RPMI7951 (cell line): ENCODE measurements at regions not wholly inside any gene's neighbourhood (a gene's known extent, or its start where the extent isn't known, plus 50 kb on each side); places are given as distances from the start of the nearest gene placed in this dataset.
A peak's percentile ranks its signal among the peaks of the same experiment; 100 is the strongest.

ENCODE experiments used
- DNase-seq: peaks from one replicate; pipeline ENCODE4 v3.0.0-alpha.2; 2012; ENCODE audit warnings: low read depth

DNA sequence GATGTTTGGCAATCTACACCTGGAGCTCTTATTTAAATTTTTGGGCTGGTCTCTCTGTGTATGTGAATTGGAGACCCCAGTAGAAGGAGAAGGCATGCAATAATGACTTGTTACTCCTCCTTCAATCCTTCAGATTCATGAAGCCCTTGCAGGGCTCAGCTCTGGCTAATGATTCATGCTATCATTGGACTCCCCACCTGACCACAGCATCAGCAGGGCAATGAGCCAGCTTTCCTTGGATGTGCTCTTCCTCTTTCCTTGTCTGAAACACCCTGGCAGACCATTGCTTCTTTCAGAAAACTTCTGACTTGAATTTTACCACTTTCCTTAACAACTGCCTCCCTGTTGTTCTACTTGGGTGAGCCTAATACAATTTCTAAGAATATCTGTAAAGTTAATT is 1019.2 kb downstream of the AACS start:
- DNase-seq, result peak; percentile 20

DNA sequence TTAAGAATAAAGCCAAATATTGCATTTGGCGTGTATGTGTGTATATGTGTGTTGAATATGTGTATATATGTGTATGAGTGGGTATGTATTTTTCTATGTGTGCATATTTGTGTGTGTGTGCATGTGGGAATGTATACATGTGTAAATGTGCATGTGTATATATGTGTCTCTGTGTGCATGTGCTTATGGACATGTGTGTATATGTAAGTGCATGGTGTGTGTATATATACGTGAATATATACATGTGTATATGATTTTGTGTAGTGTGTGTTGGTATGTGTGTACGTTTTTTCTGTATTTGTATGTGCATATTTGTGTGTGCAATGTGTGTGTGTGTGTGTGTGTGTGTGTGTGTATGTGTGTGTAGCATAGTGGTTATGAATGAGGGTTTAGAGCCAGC is 1021.0 kb downstream of the AACS start:
- DNase-seq, result no peak

DNA sequence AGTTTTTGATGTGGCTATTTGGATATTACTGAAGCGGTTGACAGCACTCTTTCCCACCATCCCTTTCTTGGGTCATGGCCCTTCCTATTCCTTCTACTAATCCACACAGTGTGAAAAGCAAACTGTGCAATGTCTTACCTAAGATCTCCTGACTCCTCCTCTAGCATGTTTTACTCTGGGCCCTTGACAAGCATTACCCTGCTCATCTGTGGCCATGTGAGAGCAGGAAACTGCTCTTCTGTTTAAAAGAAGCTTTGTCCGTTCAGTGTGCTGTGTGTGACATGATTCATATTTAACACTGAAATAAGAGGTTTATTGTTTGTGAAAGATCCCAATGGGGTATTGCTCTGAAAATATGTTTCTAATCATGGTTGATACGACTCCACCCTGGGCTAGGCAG is 1022.5 kb downstream of the AACS start:
- no peak for DNase-seq

DNA sequence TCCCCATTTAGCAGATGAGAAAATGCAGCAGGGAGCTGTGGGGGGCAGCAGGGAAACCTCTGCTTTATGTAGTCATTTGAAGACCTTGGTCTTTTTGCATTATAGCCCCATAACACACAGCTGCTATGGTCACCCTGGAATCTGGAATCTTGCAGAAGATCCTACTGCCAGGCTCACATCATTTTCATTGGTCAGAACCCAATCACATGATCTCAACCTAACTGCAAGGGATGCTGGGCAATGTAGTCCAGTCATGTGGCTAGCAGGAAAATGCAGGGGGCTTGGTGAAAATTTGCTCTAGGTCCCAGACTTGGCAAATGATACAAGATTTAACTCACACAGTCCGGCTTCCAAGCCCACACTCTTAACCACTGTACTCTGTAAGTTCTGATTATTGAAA is 1028.7 kb downstream of the AACS start:
- peak; percentile 8 for DNase-seq

DNA sequence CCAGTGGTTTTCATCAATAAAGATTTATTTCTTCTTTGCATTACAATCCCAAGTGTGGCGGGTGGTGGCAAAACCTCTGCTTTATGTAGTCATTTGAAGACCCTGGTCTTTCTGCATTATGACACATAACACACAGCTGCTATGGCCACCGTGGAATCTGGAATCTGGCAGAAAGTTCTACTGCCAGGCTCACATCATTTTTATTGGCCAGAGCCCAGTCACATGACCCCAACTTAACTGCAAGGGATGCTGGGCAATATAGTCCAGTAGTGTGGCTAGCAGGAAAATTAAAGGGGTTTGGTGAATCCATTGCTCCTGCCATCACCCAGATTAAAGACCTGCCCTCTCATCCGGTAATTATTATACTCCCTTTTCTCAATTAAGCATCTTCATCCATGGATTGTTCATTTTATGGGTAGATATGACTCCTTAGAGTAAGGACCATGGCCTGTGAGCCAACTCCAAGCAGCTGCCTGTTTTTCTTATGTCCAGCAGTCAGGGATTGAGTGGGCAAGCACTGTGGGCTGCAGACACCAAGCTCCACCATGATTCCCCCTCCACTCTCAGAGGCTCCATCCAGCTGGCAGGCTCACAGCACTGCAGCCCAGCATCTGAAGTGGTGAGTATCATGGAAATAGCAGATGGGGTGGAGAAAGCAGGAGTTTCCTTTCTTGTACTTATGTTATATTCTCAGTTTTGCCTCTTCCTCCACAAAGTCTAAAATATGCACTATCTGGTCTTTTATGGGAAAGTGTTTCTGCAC is 1030.7 kb downstream of the AACS start:
- DNase-seq, result no peak

DNA sequence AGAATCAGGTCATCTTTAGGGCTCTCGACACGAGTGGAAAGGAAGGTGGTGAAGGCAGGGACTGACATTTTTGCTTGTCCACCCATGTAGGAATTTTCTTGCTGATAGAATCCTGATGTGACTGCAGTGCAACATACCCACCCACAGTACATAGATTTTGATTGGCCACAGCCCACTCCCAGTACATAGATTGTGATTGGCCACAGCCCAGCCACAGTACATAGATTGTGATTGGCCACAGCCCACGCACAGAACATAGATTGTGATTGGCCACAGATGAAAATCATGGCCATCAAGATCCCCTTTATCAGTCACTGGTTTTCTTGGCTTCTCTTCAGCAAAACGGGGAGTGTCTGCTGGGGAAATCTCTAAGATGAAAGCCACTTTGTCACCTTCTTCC is 1041.5 kb downstream of the AACS start:
- DNase-seq, result no peak

DNA sequence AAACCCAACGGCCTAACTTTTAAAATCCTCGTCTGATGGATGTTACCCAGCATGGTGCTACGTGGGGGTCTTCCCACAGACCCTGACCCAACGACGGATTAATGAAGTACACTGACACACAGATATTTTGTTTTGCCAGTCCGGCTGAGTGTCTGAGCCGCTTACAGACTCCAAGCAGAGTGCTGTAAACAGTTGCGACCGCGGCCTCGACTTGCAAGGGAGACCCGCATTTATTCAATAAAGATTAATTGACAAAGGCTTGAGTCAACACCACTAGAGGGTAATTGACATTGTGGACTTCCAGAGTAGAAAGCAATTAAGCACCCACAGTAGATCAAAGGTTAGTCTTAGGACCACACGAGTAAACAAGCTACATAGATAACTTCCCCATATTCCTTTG is 1042.4 kb downstream of the AACS start:
- no peak for DNase-seq

DNA sequence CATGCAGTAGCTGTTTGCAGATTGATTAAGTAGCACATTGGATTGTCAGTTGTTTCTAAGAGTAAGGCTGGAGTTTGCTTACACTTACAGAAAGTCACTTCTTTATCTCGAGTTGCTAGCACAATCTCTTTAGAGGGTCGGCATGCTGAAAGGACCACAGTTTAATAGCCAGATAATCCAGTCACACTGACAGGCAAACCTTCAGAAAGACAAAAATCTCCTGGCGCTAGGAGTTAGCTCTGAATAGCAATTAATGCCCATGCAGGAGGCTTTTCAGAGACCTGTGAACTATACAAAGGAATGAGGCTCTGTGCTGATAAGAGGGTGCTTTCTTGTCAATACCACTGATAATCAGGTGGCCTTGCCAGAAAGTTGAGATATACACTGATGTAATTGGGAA is 1043.0 kb downstream of the AACS start:
- no peak for DNase-seq

DNA sequence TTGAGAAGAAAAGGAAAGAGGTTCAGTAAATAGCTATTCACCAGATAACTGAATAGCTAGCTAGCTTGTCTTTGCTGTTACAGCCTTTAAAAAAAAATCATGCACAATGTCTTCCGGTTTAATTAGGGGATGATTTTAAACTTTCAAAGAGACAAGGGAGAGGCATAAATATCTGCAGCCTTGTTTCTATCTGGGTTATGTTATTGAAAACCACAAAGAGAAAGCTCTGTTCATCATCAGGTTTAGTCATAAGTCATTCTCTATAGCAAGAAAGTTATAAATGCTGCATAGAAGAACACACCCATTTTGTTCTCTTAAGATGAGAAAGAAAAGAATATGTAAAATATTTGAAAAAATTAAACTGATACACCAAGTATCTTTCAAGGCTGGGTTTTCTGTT is 1046.9 kb downstream of the AACS start:
- no peak for DNase-seq

DNA sequence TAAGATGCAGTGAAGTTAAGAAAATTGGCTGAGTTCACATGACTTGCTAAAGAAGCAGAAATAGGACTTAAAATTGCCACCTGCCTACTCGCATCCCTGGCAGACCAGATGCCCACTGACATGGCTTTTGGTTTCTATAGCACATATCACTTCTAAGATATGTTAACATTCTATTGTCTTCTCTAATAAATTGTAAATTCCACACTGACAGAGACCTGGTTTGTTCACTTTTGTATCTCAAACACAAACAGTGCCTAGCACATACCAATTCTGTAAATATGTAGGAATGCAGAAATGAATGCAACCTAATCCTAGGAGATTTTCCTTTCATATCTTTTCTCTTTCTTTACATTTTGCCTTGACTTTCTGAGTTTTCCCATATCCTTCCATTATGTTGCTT is 1047.6 kb downstream of the AACS start:
- DNase-seq, result no peak

DNA sequence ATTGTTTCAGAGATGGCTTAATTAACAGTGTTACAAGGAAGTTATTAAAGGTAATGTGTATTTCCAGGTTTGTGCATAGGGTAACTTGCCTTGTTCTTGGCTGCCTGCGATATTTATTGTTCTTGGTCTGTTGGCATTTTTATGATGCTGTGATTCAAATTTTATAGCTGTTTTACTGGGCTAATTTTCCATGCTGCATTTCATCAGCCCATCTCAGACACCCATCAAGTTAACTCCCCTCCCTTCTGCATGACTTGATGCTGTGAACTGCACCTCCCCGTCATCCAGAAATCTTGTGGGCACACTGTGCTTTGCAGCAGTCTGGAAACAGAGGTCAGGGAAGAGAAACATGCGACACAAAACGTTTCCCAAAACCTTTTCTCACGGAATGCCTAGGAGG is 1049.2 kb downstream of the AACS start:
- no peak for DNase-seq

DNA sequence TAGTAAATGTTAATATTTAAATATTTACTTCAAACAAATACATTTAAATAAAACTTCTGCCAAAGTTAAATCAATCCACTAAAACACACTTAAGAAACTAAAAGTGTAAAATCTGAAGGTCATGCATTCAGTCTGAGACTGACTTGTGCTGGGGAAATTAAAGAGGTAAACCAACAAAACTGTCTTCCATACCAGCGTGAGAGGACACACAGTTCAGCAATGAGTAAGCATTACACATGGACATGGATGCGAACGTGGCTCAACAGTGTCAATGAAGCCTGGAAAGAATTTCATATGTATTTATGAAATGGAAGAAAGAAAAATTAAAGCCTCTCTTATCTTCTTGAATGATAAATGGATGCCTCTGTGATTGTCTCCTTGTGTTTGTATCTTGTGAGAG is 1052.3 kb downstream of the AACS start:
- no peak for DNase-seq

DNA sequence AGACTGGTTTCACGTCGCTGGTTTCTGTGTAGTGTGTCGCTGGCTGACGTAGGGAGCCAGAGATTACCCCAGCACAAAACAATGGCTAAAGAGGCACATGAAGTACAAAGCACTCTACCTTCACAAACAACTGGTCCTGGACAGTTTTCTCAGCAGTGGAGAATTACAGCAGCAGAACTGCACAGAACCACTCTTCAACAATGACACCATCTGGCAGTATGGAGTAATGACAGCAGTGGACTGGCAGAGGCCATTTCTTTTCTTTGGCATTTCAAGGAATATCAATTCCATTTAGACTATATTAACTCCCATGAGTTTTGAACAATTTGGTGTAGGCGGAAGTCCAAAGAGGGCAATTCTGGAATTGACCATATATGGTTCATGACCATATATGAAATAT is 1074.1 kb downstream of the AACS start:
- no peak for DNase-seq

DNA sequence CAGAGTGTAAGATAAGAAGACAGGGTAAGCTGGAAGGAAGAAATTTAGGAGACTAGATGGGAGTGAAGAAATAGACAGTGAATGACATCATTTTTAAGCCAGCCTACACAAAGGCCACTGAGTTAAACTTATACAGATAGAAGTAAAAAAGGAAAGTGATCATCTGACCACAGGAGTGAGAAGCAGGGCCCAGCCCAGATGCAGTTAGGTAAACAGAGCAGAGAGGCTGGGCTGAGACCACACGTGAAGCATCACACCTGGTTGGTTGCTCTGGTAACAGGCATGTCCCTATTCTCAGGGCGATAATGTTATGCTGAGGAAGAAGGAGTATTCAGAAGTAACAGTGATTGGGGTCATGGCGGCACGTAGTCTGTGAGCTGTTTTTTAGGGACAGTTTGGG is 1079.4 kb downstream of the AACS start:
- DNase-seq, result no peak

DNA sequence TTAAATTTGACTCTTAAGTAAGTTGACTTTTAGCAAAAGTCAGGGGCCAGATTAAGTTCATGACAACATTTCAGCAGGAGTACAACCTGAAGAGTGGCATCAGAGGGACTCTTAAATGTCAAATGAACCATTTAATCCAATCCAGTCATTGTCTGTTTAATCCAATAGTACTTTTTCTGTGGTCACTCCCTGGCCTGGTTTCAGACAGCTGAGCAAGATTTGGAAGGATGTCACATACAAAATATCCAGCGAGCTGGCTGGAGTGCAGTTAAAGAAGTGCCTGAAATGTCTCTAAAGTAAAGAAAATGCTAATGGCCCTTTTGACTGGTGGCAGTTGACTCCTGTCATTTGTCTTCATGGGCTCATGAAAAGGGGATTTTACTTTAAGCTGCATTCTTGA is 1082.1 kb downstream of the AACS start:
- DNase-seq, result no peak

DNA sequence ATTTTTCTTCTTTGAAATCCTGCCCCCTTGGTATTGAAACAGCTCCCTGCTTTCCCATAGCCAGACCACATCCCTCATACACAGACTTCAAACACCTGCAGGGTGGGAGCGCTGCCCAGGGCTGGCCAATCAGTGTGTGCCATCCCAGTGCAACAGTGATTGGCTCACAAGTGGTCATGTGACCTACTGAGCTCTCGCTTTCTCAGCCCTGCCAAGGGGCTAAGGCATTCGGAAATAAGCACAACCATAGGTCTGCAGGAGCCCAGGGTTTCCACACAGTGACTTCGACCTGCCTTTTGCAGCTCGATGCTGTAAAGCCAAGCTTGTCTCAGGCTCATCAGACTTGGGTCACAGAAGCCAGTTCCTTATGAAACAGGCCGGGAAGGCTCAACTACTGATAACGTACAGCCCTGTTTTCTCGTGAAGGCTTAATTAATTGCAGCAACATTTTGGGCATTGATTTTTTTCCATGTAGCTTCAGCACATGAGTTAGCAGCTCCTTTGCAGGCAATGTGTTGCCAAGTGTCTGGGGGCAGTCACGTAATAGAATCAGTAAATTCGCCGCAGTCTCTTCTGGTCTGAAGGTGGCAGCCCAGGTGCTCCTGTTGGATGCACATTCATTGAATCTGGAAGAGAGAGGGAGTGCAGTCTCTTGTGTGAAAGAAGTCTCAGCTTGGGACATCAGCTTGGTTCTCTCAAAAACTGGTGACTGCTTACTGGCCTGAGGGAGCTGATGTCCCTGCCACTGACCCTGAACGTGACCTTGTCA is 1091.8 kb downstream of the AACS start:
- no peak for DNase-seq

DNA sequence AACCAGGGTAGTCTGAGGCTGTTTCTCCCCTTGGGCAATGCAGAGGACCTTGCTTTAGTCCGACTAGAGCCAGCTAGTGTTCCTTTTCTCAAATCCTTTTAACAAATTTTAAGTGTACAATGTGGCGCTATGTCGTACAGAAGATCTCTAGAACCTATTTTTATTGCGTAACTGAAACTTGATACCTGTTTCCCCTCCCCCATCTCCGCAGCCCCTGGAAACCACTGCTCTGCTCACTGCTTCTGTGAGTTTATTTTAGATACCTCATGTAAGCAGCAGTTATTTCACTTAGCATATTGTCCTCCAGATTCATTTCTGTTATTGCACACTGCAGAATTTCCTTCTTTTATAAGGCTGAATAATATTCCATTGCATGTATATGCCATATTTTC is 1092.3 kb downstream of the AACS start:
- DNase-seq, result no peak

DNA sequence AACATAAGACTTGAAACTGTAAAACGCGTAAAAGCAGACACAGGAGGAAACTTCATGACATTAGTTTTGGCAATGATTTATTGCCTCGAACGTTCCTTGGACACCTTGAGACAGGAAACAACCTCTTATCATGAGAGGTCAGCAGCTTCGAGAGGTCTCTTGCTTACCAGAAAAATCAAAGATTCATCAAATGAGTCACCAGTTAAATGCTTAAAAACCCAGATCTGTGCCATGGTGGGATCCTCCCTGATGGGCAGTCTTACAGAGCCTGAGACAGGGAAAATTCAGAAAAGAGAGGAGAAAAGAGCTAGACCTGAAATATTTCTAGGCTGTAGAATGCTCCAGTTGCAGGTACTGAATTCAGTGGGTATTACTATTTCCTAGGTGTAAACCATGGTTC is 1093.9 kb downstream of the AACS start:
- no peak for DNase-seq

DNA sequence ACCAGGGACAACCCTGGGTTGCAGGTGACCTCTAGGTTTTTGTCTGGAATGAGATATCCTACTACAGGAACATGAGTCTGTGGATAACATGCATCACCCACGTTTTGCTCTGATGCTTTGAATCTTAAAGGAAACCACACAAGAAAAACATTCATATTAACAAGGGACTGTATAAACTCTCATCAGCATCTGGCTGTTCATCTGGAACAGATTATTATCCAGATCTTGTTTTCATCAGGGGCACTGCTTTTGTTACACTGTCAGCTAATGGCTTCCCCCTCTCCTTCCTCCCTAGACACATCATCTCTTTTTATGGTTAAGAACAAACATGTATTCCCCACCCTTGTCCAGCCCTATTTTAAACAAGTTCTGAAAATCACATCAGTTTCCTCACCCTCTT is 1095.7 kb downstream of the AACS start:
- DNase-seq, result no peak

DNA sequence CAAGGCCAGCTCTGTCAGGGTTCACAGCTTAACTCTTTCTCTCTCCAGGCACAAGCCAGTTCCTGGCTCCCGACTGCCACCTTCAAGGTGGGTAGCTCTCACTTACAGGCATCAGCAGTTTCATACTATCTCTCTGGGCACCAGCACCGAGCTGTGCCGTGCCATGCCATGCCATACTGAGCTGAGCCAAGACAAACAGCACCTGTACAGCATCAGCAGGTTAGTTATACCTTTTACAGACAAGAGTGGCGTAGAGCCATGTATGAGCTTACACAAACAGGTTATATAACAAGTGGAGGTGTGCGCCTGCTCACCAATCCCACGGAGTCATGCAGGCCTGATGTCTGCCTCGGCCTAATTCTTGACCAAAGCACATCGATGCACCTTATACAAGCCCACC is 1098.7 kb downstream of the AACS start:
- no peak for DNase-seq

DNA sequence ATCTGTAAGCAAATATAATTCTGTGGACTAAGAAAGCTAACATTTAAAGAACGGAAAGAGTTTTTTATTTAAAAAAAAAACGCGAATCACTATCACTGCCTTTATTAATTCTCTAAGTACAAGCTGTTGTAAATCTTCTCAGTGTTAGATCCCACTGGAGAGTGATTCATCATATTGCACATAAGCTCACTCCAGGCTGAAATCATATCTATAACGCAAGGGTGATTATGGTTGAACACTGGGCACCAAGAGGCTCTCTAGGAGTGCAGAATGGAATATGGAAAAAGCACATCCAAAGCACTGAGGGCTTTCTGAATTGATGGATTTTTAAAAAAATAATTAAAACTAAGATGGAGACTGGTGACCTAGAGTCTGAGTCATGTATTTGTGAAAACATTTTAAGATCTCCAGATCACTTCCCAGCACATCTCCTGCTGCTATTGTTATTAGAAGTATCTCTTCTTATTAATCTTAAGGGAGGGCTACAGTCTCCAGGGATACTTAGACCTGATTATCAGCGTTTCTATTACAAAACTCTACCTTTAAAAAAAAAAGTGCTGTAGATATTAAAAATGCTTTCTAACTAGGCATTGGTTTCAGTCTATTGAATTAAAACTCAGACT is 1106.8 kb downstream of the AACS start:
- no peak for DNase-seq

DNA sequence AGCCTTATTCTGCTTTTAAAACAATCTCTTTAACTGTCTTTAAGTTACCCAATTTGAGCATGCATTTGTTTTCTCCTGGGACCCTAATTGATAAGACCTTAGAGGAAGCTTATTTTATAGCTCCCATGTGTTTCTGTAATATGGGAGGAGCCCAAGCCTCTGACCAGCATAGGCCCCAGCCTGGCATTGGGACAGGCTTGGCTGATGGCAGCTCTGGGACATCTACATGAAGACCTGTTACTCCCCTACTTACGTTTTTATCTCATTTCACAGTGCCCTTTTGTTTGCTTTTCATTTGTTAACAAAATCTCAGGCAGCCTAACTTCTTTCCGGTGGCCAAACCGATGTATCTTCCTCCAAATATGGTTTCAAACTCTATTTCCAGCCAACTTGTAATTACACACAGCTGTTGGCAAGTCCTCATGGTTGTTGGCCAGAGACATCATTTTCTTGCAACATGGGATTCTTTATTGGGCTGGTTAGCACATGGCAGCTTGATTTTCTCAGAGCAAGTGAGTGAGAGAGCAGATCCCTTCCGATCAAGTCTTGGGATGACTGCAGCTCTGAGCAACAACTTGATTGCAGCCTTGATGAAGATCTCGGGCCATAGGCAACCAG is 1117.5 kb downstream of the AACS start:
- peak; percentile 26 for DNase-seq

DNA sequence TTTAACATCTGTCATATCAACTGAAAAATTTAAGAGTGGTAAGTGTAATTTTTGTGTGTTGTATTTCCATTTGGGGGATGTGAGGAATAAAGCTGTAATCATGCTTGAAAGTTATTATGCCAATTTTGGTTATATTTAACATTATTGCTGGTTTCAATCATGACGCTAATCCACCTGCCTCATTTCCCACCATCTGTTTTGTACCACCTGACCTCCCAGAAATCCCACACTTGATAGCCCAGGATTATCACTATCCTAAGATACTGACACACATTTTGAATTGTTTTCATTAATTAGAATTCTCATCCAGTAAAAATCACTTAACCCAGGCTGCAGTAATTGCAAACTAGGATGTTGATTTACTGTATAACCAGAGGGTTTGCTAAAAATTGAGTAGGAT is 1119.8 kb downstream of the AACS start:
- DNase-seq, result no peak
